LNCAP (cell line): ENCODE measurements at regions not wholly inside any gene's neighbourhood (a gene's known extent, or its start where the extent isn't known, plus 50 kb on each side); places are given as distances from the start of the nearest gene placed in this dataset.

ENCODE experiments used
- TF ChIP-seq, protein P1 (sequence below): fragments of 450-650 bp; IDR thresholded peaks from 2 replicates; pipeline ENCODE4 v1.5.1; 2017; ENCODE audit warnings: mild to moderate bottlenecking

DNA sequence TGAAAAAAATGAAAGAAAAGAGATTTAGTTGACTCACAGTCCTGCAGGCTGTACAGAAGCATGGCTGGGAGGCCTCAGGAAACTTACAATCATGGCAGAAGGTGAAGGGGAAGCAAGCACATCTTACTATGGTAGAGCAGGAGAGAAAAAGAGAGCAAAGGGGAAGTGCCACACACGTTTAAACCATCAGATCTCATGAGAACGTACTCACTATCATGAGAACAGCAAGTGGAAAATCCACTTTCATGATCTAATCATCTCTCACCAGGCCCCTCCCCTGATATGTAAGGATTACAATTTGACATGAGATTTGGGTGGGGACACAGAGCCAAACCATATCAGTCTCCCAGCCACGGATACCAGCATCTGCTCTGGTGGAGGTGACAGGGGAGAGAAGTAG lies 50.8 kb upstream of the CPOX start:
- TF ChIP-seq, protein P1, sequence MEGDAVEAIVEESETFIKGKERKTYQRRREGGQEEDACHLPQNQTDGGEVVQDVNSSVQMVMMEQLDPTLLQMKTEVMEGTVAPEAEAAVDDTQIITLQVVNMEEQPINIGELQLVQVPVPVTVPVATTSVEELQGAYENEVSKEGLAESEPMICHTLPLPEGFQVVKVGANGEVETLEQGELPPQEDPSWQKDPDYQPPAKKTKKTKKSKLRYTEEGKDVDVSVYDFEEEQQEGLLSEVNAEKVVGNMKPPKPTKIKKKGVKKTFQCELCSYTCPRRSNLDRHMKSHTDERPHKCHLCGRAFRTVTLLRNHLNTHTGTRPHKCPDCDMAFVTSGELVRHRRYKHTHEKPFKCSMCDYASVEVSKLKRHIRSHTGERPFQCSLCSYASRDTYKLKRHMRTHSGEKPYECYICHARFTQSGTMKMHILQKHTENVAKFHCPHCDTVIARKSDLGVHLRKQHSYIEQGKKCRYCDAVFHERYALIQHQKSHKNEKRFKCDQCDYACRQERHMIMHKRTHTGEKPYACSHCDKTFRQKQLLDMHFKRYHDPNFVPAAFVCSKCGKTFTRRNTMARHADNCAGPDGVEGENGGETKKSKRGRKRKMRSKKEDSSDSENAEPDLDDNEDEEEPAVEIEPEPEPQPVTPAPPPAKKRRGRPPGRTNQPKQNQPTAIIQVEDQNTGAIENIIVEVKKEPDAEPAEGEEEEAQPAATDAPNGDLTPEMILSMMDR, result no peak

DNA sequence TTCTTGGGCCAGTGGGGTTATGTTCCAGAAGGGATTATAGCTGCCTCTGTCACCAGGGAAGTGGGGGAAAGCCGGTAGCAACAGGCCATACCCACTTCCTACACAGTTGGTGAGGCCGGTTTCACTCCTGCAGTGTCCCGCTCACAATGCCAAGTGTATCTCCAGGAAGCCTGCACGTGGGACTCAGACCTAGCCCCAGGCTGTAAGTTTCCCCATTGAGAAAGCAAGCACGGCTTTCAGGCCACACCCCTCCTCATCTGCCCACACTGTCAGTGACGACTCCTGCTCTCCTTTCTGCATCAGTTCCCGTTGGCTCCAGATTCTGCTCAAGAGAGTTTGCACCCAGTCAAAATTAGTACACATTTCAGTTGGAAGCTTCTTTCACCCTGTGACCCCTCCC lies 51.6 kb upstream of the CPOX start:
- TF ChIP-seq, protein P1, result no peak

DNA sequence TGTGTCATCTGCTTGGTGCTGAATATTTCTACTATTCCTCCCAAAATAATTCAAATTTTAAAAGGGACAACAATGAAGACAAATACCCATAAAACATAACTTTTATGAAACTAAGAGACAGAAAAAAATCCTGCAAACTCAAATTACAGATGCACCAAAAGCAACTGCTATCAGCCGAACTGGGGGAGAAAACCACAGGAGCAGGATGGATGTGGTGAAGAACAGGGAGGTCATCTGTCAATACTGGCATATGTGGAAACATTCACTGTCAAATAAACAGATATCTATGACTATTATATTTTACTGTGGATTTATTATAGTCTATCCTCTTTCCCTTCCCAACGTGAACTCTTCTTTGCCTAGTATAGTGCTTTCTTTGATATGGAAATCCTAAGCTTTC lies 53.3 kb upstream of the CPOX start:
- TF ChIP-seq, protein P1, result no peak

DNA sequence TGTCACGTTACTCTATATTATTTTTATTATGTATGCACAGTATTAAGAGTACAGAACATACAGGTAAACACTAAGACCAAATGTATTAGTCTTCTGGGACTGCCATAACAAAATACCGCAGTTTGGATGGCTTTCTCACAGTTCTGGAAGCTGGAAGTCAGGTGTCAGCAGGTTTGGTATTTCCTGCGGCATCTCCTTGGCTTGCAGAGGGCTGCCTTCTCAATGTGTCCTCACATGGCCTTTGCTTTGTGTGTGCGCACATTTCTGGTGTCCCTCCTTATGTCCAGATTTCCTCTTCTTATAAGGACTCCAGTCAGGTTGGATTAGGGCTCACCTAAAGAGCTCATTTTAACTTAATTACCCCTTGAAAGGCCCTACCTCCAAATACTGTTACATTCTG lies 53.8 kb upstream of the CPOX start:
- TF ChIP-seq, protein P1, result no peak

DNA sequence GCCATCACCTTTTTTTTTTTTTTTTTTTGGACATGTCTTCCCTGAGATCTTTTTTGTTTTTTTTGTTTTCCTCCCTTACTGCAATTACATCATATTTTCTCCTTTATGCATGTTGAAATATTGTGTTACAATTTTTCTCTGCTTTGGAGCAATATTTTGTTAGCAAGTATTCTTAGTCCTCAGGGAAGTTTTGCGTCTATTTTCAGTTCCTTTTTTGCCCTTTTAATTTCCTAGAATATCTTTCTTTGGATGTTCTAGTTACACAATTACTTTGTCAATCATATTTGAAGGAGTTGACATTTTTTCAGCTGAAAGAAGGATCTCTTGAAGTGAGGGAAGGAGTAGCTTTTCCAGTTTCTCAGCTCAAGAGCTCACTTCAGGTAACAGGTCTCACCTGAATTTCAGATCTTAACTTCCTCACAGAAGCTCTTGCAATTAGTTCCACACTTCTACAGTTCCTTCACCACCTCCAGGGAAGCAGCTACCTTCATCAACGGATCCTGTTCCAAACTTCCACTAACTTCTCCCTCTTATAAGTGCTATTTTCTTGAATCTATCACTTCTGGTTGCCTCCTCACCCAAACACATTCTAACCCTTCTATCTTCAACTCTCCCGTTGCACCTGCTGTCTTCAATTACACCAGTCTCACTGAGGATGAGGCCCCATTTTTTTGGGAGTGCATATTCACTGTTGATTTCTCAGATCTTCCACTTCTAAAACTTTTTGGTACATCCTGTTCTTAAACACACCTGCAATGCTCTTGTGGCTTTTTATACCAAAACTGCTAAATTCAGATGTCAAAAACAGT lies 57.8 kb upstream of the CPOX start:
- TF ChIP-seq, protein P1, result no peak

DNA sequence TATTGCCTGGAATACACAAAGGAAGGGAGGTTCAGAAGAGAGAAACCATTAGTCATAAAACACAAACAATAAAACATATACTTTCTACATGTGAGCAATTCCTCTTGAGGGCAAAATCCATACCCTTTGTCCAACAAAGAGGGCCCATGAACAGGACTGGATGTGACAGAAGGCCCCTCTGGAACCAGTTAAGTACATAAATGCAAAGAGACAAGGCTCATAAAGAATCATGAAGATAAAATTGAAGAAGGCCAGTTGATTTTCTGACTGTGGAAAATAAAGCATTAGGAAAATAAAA lies 58.3 kb upstream of the CPOX start:
- TF ChIP-seq, protein P1, result no peak

DNA sequence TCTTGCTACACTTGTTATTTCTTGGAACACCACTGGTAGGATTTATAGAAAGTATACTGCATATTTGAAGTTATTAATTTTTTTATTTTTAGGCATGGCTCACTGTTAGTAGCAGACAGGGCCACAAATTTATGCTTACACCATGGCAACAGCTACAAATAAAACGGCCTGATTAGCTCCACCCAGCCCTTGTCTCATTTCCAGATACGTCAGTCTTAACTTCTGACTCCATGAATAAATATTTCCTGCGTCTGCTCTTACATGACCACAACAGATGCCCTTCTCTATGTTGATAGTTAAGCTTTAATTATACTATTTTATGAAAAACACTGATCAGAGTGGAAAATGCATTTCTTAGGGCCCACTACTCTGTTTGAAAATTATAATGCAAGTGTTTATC lies 62.3 kb upstream of the CPOX start:
- TF ChIP-seq, protein P1, result no peak

DNA sequence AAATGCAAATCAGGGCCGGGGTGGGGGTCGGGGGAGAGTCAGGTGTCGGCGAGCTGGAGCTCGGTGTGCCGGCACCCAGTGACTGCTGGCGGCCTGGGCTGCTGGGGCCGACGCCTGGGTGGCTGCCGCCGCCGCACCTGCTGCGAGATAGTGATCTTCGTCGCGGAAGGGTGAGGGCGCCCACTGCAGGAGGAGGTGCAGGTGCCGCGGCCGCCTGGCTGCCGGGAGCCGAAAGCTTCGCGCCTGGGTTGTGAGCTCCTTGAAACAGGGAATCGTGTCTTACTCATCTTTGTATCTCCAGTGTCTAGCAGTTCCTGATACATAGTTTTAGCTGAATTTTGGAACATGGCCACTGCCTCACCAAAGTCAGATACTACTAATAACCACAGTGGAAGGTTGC lies 64.0 kb upstream of the CPOX start:
- TF ChIP-seq, protein P1, result peak; percentile 66
